Renal pelvis (tissue), 1 donor: ENCODE measurements at regions not wholly inside any gene's neighbourhood (a gene's known extent, or its start where the extent isn't known, plus 50 kb on each side); places are given as distances from the start of the nearest gene placed in this dataset.
"Not testable (repeated sequence)": the region's sequence is repeated elsewhere in the genome, so short reads cannot be mapped to it uniquely, and the experiment has no call there.

Experiments
- DNase-seq: peaks from one replicate; pipeline ENCODE4 v3.0.0-alpha.2; 2013

DNA sequence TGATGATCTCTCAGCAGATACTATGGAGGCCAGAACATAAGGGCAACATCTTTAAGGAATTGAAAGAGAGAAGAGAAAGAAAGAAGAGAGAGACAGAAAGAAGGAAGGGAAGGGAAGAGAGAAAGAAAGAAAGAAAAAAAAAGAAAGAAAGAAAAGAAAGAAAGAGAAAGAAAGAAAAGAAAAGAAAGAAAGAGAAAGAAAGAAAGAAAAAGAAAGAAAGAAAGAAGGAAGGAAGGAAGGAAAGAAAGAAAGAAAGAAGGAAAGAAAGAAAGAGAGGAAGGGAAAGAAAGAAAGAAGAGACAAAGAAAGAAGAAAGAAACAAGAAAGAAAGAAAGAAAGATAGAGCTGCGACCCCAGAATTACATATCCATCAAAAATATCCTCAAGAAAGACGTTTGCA is 124.9 kb downstream of the CPZ start:
- not testable (repeated sequence) for DNase-seq

DNA sequence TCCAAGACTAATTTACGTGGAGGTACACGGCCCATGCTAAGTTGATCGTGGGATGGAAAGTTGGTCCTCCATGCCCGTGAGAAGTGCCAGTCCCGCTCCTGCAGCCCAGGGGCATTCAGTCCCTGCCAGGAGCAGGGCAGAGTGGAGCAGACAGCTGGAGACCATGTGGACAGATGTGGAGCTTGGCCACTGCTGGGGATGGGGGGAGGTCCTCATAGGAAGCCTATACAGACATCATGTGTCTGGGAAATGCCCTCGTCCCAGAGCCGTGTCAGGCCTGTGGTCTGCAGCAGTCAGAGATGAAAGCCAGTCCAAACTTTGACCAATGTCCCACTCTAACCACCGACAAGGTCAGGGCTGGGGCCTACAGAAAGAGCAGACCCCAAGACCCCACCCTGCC is 118.4 kb downstream of the CPZ start:
- DNase-seq, result no peak

DNA sequence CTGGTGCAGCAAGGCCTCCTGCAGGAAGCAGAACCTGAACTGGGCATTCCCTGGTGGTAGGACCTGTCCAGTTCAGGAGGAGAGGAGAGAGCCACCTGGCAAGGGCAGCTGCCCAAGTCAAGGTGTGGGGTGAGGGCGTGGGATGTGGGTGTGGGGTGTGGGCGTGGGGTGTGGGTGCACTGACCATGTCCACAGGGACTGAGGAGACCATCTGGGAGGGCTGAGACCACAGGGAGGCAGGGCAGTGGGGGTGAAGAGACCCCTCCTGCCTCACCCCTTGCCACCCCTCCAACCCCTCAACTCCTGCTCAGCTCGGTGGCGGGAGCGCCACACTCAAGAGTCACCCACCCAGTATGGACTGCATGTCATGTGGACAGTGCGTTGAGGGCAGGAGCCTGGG is 117.9 kb downstream of the CPZ start:
- no peak for DNase-seq

DNA sequence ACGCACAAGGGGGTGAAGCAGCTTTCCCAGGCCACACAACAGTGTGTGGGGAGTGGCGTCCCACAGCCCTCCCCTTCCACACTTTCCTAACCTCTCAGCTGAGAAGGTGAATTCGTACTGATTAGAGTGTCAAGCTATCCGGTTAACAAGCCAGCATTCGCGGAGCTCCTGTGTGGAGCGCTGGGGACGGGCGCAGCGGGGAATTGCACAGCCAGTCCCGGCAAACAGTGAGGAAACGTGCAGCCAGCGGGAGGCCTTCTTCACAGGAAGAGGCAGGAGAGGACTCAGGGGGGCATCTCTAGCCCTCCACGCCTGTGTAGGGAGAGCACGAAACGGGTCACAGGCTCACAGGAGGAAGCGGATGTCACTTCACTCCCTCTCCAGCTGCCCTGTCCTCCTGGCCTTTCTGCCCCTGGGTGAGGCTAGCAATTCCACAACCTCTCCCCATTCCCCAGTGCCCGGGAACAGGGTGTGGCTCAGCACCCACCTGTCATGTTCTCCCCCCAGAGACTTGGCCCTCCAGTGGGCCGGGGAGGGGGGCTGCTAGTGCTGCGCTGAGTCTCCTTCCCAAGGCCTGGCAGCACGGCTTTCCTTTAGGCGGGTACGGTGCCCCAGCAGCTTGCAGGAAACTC is 117.3 kb downstream of the CPZ start:
- no peak for DNase-seq

DNA sequence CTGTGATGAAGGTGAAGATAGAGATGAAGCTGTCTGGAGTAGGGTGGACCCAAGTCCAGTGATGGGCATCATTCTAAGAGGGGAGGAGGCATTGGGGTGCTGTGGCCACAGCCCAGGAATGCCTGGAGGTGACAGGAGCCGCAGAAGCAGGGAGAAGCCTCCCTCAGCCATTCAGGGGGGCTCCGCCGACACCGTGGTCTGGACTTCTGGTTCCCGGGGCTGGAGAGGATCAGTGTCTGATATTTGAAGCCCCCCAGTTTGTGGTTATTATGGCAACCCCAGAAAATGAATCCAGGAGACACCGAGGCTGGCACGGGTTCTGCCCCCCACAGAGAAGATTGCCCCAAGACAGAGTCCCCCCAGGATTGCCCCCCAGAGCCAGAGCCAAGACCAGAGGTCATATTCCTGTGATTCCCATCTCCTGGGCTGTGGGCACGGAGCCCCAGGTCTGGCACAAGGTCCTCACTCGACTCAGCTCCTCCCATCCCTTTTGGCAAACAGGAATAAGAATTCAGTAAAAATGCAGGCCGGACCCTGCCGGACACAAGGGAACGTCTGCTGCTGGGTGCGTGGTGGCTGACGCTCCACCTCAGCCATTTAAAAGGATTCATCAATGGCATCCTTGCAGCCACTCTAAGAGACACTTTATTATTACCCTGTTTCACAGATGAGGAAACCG is 116.6 kb downstream of the CPZ start:
- no peak for DNase-seq

DNA sequence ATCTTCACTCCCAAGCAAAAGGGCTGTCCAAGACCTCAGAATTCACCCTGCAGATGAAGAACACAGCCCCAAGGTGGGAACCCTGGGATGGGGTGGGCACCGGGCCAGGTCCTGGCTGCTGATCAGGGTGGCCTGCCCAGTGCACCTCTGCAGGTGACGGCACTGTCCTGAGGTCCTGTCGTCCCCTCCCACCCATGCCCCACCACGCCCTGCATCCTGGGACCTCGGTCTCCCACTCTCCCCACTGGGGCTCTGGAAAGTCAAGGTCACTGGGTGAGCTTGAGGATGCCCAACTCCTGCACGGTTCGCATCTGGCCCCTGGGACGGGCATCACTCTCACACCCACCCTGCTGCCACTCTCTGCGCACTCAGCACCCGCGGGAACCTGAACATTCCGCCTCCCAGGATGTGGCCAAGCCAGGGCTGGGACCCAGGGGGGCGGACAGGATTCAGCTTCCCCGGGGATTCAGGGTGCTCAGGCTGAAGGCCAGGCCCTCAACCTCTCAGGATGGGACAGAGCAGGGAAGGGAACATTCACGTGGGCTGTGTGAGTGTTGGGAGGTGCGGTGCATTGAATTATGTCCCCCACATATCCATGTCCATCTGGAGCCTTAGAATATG is 115.9 kb downstream of the CPZ start:
- no peak for DNase-seq

DNA sequence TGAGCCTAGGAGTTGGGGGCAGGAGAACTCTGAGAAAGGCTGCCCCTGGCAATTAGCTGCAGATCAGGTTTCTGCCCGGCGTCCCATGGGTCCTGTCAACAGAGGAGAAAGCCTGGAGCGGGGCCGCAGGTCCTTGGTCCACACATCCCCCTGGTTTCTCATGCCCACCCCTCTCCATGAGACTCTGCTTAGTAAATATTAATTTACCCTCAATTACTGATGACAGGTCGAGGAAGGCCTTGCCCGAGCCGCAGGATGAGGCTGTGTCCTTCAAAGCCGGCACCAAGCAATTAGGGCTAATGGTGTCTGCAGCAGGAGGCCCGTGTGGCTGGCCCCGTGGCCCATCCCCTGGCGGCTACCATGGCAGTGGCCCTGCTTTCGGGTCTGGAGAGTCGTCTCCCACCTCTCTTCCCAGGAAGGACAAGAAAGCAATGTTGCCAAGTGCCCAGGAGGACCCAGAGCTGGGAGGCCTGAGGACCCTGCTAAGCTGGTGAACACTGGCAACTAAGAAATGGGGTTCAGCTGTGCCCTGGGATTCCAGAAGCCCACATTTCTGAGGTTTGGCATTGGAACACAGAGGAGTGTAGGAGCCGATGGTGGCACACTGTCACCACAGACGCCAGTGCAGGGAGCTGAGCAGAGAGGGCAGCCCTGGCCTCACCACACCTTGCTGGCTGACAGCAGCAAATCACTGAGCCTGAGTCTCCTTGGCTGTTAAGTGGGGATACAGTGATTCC is 114.6 kb downstream of the CPZ start:
- DNase-seq, result no peak

DNA sequence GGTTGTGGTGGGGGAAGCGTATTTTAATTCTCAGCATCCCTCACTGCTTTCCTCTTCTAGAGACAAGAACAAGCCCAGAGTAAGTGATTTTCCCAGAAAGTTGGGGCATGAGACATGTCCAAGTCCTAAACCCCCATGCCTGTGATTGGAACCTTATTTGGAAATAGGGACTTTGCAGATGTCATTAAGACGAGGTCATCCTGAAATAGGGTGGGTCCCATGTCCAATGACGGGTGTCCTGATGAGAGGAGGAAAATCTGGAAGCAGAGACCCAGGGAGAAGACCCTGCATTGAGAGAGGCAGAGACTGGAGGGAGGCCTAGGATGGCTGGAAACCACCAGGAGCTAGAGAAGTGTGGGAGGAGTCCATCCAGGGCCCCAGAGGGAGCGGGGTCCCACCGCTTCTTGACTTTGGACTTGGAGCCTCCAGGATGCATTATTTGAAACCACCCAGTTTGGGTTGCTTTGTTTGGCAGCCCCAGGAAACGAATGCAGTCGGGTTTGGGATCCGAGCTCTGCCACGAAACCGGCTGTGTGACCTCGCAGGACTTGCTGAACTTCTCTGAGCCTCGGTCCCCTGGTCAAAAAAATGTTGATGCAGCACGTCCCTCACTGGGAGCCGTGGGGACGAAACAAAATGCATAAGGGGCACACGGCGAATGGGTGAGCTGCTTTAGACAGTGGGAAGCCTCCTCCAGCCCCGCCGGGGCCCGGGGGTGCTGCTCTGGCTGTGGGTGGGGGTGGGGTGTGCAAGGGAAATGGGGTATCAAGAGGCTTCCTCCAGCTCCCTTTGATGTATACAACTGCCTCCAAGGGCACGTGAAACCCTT is 113.9 kb downstream of the CPZ start:
- DNase-seq, result no peak

DNA sequence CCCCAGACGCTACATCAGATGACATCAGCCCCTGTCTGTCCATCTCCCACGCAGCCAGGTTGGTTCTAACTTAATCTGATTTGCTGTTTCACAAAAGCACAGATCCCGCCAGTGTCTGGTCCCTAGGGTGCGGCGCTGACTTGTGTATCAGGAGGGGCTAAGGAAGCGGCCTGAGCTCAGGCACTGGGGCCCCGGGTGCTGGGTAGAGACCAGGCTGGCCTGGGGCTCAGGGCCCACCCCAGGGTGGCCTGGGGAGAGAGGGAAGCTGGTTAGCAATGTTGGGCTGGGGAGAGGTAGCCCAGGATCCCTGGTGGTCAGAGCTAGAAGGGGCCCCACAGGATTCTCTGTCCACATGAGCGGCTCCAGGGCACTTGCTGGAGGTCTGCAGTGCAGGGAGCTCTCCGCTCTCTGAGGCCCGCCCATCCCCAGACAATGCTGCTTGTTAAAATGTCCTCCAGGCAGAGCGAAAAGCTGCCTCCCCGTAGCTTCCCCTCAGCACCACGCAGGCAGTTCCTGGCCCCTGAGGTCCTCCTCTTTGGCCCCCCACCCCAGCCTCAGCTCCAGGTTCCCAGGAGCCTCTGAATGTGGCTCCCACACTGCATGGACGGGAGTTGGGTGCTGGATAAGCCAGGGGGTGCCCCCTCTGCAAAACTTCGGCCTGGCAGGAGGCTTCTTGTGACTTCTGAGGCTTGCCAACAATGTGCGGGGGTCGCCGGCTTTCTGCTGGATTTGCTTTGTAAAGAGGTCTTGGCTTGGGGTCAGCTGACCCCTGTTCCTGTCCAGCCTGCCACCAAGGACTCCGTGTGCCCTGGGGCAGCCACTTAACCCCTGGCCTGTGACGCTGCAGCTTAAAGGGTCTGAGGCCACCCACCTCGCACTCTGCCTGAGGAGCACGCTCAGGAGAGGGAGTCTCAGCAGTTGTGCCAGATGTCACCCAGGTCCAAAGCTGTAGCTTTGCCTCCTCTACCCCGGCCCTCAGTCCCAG is 112.9 kb downstream of the CPZ start:
- no peak for DNase-seq

DNA sequence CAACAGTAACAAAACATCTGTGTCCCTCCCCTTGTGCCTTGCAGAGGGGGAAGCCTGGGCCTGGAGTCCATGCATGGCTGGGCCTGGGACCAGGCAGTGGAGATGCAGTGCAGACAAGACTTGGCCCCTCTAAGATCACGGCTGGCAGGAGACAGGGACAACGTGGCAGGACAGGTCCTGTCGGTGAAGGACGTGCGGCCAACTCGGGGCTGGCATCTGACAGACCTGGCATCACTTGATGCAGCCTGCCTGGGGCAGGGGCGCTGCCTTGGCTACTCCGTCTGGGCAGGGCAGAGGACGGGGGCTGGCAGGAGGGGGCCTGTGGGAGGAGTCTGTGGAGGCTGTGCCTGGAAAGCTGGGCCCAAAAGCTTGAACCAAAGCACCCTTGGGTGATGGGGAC is 112.1 kb downstream of the CPZ start:
- no peak for DNase-seq

DNA sequence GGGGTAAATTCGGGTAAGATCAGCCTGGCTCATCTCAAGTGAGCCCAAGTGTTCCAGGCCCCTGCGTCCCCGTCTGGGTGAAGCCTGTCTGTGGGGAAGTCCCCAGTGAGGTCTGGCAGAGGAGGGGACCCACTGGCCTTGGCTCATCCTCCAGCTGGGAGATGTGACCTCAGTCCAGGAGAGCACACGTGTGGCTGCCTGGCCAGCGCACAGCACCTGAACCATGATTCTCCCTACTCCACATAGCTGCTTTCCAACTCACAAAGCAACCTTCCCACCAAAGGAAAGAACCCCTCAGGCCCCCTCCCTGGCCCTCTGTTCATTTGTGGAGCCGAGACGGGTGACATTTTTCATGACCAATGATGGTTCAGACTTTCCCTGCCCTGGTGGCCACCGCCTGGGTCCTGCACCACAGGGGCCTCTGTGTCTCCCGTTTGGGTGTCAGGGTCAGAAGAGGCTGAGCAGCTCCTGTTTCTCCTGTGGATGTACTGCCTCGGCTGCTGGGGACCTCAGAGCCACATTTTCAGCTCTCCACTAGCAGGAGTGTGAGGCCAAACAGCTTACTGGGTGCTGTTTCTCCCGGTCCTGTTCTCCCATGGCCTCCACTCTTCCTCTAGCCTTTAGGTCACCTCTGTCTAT is 111.4 kb downstream of the CPZ start:
- DNase-seq, result no peak

DNA sequence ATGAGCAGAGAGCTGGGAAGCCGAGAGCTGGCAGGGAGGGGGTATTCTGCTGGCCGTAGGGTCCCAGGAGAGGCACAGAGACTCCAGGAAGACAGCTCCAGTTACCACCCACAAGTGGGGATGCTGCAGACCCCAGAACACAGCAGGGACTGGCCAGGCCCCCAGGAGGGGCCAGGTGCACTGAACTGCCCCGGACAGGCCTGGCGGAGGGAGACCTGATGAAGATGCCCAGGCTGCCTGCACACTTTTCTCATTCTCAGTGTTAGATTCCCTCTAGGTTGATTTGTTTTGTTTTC is 110.8 kb downstream of the CPZ start:
- DNase-seq, result no peak

DNA sequence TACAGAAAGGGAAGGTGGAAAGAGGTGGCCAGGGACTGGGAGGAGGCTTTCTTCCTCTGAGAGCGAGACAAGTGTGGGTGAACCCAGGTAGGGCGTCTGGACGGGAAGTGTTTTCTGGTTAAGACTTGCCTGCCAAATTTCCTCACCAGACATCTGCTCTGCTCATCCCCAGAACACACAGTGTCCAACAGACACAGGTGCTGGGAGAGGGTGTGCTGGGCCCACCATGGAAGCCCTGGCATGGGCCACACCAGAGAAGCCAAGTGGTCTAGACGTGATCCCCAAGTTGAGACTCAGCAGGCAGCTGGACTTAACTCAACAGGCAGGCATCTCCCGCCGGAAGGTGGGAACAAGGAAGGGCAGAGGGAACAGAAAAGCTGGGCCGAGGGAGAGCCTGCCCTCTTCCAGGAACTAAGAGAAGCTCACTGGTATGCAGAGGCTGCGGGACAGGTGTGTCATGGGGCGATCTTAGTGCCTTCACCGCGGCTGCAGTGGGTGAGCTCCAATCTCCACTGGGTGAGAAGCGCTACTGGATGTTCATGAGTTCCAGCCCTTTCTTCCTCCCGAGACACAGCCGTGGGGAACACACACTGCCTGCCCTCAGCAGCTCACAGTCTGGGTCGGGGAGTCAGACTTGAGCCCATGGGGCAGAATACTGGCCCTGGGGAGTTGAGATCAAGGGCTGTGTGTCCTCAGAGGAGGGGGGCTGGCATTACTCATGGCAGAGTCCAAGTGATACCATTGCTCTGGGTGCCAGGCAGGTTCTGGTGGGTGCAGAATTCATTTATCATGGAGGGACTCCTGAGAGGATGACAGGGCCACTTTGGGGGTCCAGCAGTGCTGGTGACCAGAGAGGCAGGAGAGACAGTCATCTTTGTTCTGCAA is 110.2 kb downstream of the CPZ start:
- no peak for DNase-seq

DNA sequence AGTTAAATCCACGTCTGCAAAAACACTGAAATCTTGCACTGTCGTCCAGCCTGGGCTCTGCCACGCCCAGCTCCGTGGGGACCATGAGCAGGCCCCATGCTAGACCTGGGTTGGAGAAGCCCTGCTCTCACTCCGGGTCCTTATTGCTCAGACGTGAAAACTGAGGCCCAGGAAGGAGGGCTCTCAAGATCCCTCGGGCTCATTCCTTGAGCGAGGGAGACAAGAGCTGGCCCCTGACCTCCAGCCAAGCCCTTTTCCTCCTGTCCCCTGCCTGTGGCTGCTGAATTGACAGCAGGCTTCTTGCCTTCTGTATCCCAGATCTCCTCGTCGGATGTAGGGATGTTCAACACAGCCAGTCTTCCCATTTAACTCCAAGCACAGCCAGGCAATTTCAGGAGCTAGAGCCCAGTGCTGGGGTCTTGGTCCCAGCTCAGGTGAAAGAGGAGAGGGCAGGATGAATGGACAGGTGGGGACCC is 109.5 kb downstream of the CPZ start:
- no peak for DNase-seq

DNA sequence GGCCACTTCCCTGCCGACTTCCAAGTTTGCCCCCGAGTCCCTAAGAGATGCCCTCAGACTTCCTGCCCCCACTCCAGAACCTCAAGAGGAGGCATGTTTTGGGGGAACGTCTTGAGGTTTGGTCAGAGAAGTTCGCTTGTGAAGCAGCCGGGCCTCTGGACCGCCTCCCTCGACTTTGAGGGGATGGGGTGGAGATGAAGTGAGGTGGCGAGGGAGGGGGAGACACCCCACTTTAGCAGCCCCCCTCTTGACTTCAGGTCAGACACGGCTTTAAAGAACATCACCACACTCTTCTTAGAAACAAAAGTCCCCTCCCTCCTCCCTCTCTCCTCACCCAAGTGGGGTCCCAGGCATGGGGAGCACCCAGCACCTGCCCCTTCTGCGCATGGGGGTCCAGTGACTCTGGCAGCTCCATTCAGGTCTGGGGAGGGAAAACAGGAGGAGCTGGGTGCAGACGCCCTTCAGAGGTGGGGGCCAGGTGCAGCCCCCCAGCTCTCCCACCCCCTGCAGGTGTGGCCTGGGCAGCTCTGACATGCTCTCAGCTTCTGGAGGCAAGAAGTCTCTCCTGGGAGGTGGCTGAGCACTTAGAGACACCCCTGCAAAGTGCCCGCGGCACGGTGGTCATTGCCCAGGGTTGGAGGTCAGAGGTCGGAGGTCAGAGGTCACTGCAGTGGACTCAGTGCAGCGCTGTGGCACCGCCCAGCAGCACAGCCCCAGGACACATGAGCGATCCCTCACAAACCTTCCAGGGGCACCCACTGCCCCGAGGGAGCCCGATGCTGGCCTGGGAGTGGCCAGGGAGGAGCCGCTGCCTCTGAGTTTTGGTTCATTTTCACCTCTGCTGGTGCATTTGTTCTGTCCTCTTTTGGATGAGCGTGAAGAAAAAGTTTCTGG is 108.8 kb downstream of the CPZ start:
- no peak for DNase-seq

DNA sequence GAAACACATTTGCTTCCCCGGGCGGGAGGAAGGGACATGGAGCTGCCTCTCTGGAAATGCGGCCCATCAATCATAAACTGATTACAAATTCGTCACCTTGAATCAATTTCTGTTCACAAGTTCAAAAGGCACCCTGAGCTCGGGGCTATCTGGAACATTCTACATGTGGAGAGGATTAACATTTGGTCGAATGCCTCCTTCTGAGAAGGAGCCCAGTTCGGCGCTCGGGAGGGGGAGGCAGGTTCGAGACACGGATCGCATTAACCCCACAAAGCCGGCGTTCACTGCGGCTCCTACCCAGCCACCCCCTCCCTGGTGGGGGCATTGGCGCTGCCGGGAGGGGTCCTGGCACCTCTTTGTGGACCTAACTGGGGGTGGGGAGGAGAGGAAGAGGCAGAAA is 108.0 kb downstream of the CPZ start:
- DNase-seq, result no peak

DNA sequence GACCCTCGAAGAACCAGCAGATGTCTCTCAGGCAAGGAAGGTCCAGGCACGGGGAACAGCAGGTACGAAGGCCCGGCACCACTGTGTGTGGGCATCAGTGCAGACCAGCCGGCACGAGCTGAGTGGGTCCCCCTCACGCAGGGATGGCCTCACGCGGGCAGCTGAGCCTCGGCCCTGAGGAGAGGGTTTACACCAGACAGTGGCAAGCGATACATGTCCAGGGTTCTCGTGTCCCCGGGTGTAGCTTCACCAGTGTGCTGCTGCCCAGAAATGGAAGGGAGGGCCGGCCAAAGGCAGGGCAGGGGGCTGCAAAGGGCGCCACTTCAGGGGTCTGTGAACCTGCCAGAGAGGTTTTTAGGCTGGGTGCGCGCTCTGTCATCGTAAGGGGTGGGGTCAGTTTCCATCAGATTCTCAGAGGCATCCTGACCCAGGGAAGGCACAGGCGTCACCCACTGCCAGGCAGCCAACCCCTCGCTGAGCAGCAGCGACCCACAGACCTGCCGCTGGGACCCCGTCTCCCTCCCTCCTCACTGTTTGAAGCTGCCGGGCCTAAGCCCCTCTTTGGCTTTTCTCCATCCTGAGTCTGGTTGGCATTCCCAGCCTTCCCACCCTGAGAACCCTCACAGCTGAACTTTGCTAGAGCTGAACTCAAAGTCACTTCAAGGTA is 107.0 kb downstream of the CPZ start:
- no peak for DNase-seq

DNA sequence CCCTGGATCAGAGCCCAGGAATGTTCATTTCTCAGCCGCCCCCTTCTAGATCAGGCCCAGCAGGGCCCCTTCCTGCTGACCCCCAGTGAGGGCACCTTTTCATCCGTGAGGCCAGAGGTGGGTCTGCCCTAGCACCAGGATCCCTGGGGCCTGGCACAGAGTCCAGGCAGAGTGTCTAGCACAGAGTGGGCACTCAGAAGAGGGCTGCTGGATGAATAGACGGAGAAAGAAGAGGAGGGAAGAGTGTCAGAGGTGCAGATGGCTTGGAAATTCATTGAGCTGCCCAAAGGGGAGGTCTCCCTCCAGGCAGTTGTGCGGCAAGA is 106.5 kb downstream of the CPZ start:
- DNase-seq, result no peak
